GM03348 (cell line): ENCODE measurements at regions not wholly inside any gene's neighbourhood (a gene's known extent, or its start where the extent isn't known, plus 50 kb on each side); places are given as distances from the start of the nearest gene placed in this dataset.

ENCODE experiments used
- DNase-seq: peaks from one replicate; pipeline ENCODE4 v3.0.0; 2012; ENCODE audit warnings: low spot score

GRCh38 chr7:49376817-49377375 lies 396.5 kb upstream of the VWC2 start:
- no peak for DNase-seq

DNA sequence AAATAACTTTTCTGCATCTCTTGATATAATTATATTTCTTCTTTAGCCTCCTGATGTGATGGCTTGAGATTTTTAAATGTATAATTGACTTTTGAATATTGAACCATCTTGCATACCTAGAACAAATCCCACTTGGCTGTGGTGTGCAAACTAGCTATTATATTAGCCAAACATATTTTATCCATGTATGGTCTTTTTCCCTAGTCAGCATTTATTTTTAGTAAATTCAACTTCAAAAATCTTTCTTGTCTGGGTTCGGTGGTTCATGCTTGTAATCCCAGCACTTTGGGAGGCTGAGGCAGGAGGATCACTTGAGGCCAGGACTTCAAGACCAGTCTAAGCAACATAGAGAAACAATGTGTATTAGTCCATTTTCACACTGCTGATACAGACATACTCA lies 386.6 kb upstream of the VWC2 start:
- no peak for DNase-seq

GRCh38 chr7:49389871-49390479 lies 383.5 kb upstream of the VWC2 start:
- DNase-seq: no peak

DNA sequence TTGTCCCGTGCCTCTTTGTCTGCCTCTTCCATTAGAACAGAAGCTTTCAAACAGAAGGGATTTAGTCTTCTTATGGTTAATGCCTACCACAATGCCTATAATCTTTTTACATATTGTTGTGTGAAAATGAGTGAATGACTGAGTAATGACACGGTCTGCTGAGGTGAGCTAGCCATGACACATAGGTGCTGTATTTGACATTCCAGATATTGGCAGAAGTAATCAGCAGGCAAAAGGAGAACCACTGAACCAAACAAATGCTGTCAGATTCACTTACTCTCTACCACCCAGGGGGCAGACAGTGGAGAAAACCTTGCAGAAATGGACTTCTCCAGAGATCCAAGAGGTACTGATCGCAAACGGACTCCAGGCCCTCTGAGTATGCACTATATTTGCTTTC lies 377.2 kb upstream of the VWC2 start:
- no peak for DNase-seq

DNA sequence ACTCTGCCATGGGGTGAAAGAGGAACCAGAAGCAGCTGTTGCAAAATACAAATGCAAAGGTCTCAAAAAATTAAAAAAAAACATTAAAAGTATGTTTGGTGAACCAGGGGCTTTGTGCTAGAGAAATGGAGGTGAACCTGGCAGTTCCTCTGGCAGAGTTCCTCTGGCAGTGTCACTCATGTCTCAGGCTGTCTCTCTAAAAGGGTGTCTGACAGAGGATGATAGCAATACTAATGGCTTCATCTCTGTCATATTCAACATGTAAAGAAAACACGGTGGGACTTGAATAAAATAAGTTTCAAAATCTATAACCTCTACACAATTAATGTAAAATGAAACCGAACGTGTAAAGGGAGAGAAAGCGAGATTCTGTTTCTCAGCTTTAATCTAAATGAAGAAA lies 375.7 kb upstream of the VWC2 start:
- no peak for DNase-seq

DNA sequence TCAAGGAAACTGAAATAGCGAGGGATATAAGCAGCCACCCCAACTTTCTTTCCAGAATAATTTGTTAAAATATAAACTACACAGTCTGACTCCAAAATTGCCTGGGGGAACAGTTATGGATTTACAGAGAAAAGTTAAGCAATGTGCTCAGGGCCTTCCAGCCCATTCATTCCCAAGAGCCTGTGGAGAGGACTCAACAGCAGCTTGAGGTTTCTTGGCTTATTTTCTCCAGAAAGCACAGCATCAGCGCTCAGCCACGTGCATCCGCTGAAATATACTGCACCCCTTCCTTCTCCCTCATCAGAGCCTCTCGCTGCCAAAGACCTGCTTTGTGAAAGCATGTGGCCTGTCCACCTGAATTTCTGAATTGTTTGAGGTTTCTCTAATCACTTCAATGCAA lies 375.2 kb upstream of the VWC2 start:
- no peak for DNase-seq

- DNase-seq: peak; percentile 41
Measured at GRCh38 chr7:49398746-49399145, 374.7 kb upstream of the VWC2 start.

- no peak for DNase-seq
Measured at GRCh38 chr7:49400891-49401550, 372.4 kb upstream of the VWC2 start.

DNA sequence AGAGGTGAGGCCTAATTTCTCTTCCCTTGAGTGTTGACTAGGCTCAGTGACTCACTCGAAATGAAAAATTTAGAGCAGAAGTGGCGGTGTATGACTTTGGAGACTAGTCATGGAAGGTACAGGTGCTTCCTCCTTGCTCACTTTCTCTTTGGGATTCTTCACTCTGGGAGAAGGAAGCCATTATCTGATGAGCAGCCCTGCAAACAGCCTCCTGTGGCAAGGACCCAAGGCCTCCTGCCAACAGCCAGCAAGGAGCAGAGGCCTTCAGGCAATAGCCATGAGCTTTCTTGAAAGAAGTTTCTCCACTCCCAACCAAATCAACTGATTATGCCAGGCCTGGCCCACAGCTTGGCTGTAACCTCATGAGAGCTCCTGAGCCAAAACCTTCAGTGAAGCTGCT lies 369.6 kb upstream of the VWC2 start:
- DNase-seq: no peak

DNA sequence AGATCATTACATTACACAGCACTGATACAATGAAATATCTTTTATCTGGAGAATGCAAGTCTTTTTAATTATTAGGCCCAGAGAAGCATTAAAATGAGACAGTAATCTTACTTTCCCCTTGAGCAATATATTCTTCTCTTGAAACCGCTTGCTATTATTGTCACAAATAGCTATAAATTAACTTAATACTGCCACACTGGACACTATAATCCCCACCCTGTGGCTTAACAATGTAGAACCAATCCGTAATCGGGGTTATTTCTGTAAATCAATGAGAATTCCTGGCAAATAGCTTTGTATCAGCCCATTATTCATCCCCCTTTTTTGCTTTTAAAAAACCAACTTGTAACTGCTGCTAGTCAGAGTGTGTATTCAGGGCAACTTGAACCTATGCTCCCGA lies 366.2 kb upstream of the VWC2 start:
- no peak for DNase-seq

DNA sequence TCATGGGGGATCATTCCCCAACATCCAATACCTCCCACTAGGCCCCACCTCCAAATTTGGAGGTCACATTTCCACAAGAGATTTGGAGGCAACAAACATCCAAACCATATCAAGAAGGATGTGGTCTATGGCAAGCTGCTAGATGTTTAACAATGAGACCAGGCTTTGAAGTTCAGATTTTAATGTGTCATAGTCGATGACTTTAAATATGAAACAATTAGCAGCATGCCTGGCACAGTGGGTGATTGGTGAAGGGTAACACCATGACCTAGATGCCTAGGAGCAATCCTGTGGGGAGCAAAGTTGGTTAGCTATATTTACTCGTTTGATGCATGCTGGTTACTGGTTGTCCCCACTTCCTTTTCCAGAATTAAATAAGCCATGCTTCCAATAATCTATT lies 356.4 kb upstream of the VWC2 start:
- DNase-seq: no peak

- no peak for DNase-seq
Measured at GRCh38 chr7:49418963-49419362, 354.5 kb upstream of the VWC2 start.

- DNase-seq: no peak
Measured at GRCh38 chr7:49422564-49422963, 350.9 kb upstream of the VWC2 start.

DNA sequence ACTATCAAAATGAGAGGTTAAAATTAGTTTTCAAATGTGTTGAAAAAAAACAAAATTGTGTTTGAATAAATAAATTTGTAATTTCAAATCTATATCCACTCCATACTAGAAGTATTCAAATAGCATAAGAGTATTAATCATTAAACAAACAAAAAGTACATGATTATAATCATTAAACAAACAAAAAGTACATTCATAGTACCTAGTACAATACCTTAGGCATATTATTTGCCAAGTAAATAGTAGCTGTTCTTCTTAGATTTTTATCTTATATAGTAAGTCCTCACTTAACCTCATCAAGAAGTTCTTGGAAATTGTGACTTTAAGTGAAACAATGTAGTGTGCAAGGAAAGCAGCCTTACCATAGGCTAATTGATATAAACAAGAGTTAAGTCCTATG lies 349.3 kb upstream of the VWC2 start:
- no peak for DNase-seq

DNA sequence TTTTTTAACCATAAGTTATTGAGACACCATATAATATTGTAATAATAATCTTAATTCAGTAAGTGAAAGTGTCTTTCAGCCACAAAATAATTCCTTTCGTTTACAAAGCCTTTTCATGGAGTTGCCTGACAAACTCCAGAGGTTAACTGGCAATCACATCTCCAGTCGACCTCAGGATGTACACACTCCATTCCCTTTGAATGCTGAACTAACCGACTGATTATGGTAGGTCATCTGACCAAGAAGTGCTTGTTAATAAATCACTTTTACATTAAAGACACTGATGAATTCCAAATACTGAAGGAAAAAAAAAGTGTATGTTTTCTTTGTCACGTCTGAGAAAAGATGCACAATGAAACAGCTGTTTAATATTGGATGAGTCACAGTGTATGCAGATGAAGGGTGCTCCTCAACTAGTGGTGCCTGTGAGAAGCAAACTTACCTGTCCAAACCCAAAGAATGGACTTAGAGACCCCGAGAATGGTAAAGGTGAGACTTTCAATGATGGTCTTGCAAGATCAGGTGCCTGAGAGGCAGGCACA lies 348.1 kb upstream of the VWC2 start:
- no peak for DNase-seq

- DNase-seq: no peak
Measured at GRCh38 chr7:49432254-49432653, 341.2 kb upstream of the VWC2 start.

DNA sequence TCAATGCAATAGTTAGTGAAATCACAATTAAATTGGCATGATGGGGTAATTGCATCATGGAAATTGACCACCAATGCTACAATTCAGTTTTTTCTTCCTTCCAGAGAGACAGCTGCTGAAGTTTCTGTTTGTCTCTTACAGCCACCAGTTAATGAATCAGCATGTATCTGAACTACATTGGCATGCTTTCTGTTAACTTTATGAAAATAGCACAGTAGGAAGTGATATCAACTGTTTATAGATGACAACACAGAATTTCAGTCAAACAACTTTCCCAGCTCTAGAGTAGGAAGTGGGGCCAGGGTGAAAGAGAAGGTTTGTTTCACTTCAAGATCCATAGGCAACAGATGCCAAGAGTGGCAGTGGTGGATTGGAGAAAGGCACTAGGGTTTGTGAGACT lies 339.6 kb upstream of the VWC2 start:
- DNase-seq: no peak

GRCh38 chr7:49434846-49435245 lies 338.6 kb upstream of the VWC2 start:
- DNase-seq: no peak

GRCh38 chr7:49438281-49438680 lies 335.2 kb upstream of the VWC2 start:
- DNase-seq: no peak

GRCh38 chr7:49443515-49443914 lies 329.9 kb upstream of the VWC2 start:
- no peak for DNase-seq

- no peak for DNase-seq
Measured at GRCh38 chr7:49453486-49453885, 320.0 kb upstream of the VWC2 start.

DNA sequence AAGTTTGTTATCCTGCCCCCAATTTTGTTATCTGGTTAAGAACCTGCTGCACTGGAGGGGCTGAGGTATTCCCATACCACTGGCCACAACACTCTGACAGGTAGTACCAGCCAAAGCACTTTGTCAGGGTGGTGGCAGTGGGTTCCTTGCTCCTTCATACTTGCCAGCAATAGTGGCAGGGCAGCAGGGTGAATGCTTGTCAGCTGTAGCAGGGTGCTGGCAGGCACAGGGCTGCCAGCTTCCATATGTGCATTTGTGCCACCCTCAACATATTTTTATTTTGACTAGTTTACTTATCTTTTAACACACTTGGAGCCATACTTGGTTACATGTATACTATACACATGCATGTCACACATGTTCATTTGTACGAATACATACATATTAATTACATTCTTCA lies 294.0 kb upstream of the VWC2 start:
- DNase-seq: no peak

DNA sequence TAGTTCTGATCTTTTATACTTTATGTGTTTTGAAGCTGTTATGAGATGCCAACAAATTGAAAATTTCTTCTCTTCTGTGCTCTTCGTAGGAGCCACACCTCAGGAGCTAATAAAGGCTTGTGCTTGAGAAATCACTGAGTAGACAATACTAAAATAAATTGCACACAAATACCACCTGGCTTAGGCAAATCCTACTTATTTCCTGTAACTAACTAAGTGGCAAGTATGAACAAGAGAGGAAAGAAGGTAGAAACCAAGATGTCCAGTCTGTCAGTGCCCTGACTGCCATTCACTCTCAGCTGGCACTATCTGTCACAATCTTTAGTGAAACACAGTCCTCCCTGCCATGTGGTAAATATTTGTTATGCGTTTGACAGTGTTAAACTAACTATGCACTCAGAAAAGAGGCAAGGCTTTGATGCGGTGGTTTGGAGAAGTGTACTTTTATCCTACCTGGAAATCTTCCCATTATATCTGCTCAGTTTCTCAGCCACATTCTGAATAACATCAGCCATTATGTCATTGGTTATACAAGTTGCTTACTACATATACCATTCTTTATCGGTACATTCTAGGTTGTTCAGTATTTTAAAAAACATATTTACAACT lies 293.4 kb upstream of the VWC2 start:
- no peak for DNase-seq
